HepG2 (cell line): ENCODE measurements at regions not wholly inside any gene's neighbourhood (a gene's known extent, or its start where the extent isn't known, plus 50 kb on each side); places are given as distances from the start of the nearest gene placed in this dataset.

ENCODE experiments used
- ATAC-seq: fragments of 200-7000 bp; cut with Tn5 transposase; 3 replicates; pipeline ENCODE4 v1.9.1; 2020; ENCODE audit warnings: mild to moderate bottlenecking, moderate library complexity
- BruUV-seq: library from RNA; stranded (reverse); fragments of 400-500 nt; replicated peaks from 2 replicates; lab custom pipeline; 2021; lab: Mats Ljungman, UMichigan
- CTCF ChIA-PET: fragments of 300-600 bp; formaldehyde crosslinking; extraction: SDS; loops from one replicate; lab custom pipeline; 2021; ENCODE audit warnings: low total read pairs, inconsistent platforms, low intra/inter-chr PET ratio; lab: Yijun Ruan, JAX
- POLR2A ChIA-PET: fragments of 350-600 bp; sonication (Branson Sonifier 250); formaldehyde crosslinking; loops from one replicate; lab custom pipeline; 2020; ENCODE audit warnings: antibody characterized with exemption, inconsistent platforms; lab: Yijun Ruan, JAX
- DNase-seq: peaks from one replicate; pipeline ENCODE4 v3.0.0-alpha.2; 2015; ENCODE audit warnings: low spot score
- FAIRE-seq: peaks from 3 replicates; lab custom pipeline; 2011; peaks lifted over from hg19 to GRCh38; lab: Jason Lieb, UNC
- H2AFZ ChIP-seq: one replicate; pipeline ENCODE4 v1.6.1; 2011; ENCODE audit warnings: low read length, inconsistent platforms
- H3K27ac ChIP-seq: fragments of 300-600 bp; 3 replicates; pipeline ENCODE4 v1.8.0; 2011; ENCODE audit warnings: mixed run types, mild to moderate bottlenecking, mixed read lengths, low read length, inconsistent platforms; ENCODE audit not compliant: insufficient read depth; ENCODE audit errors: extremely low read length
- H3K27me3 ChIP-seq, 2 experiments: fragments of 200-600 bp in 1 of 2; 2 replicates in 1 of 2; 3 replicates in 1 of 2; pipeline versions ENCODE4 v1.6.0 to v1.8.0; 2011; ENCODE audit warnings: low read length in 2 of 2, mild to moderate bottlenecking in 2 of 2, moderate library complexity in 2 of 2, inconsistent platforms in 1 of 2; ENCODE audit not compliant: insufficient read depth in 2 of 2, control insufficient read depth in 1 of 2
- H3K36me3 ChIP-seq, 2 experiments: fragments of 200-600 bp in 1 of 2; replicated peaks in 1 of 2; 2 replicates in 1 of 2; 3 replicates in 1 of 2; pipeline versions ENCODE4 v1.5.1 to v1.8.0; 2011; ENCODE audit warnings: low read length in 2 of 2, inconsistent platforms in 1 of 2; ENCODE audit not compliant: insufficient read depth in 2 of 2, control insufficient read depth in 1 of 2
- H3K4me1 ChIP-seq: 2 replicates; pipeline ENCODE4 v1.5.1; 2012; ENCODE audit warnings: low read length, inconsistent platforms; ENCODE audit not compliant: insufficient read depth
- H3K4me2 ChIP-seq: 2 replicates; pipeline ENCODE4 v1.6.0; 2011; ENCODE audit warnings: low read depth, low read length, inconsistent platforms
- H3K4me3 ChIP-seq, 3 experiments: fragments of 200-600 bp in 1 of 3; sonication (generic), shearing (Covaris generic) in 1 of 3; replicated peaks in 1 of 3; 2 replicates each; pipeline ENCODE4 v1.5.1; 2011 to 2016; ENCODE audit warnings: low read length in 3 of 3, inconsistent platforms in 2 of 3, low read depth in 2 of 3, mild to moderate bottlenecking in 2 of 3, control low read depth in 1 of 3, mixed read lengths in 1 of 3; ENCODE audit not compliant: insufficient read depth in 1 of 3
- H3K79me2 ChIP-seq: one replicate; pipeline ENCODE4 v1.6.1; 2011; ENCODE audit warnings: low read length, inconsistent platforms; ENCODE audit not compliant: insufficient read depth
- H3K9ac ChIP-seq: 2 replicates; pipeline ENCODE4 v1.6.0; 2011; ENCODE audit warnings: mild to moderate bottlenecking, low read depth, low read length, inconsistent platforms; ENCODE audit not compliant: insufficient read depth
- H3K9me3 ChIP-seq: 2 replicates; pipeline ENCODE4 v1.5.1; 2012; ENCODE audit warnings: mild to moderate bottlenecking, low read length
- H4K20me1 ChIP-seq: 2 replicates; pipeline ENCODE4 v1.6.0; 2011; ENCODE audit warnings: inconsistent platforms, mild to moderate bottlenecking, low read length, moderate library complexity; ENCODE audit not compliant: insufficient read depth
- CBX5 ChIP-seq: sonication (generic); formaldehyde crosslinking; IDR thresholded peaks from 2 replicates; pipeline ENCODE4 v1.4.0; 2020; ENCODE audit warnings: missing genetic modification reagents, borderline replicate concordance
- CTCF ChIP-seq: sonication (generic); formaldehyde crosslinking; IDR thresholded peaks from 2 replicates; pipeline ENCODE4 v1.5.0; 2020; ENCODE audit warnings: mild to moderate bottlenecking, missing genetic modification reagents, moderate library complexity
- FOXA3 ChIP-seq: IDR thresholded peaks from 2 replicates; pipeline ENCODE4 v1.6.1; 2016; ENCODE audit warnings: missing genetic modification reagents, missing compliant biosample characterization
- PLRG1 ChIP-seq: fragments of 450-650 bp; conservative IDR thresholded peaks from 2 replicates; pipeline ENCODE4 v1.6.1; 2016
- SSRP1 ChIP-seq: IDR thresholded peaks from 2 replicates; pipeline ENCODE4 v1.6.1; 2016; ENCODE audit warnings: control low read depth
- ZGPAT ChIP-seq: IDR thresholded peaks from 2 replicates; pipeline ENCODE4 v1.6.1; 2016; ENCODE audit warnings: mild to moderate bottlenecking
- ZNF318 ChIP-seq: sonication (generic); formaldehyde crosslinking; IDR thresholded peaks from 2 replicates; pipeline ENCODE4 v1.4.0; 2020; ENCODE audit warnings: mild to moderate bottlenecking, missing genetic modification reagents
- ZNF616 ChIP-seq: sonication (generic); formaldehyde crosslinking; IDR thresholded peaks from 2 replicates; pipeline ENCODE4 v1.5.0; 2020; ENCODE audit warnings: low read depth, mild to moderate bottlenecking, missing genetic modification reagents
- ZNF747 ChIP-seq: sonication (generic); formaldehyde crosslinking; IDR thresholded peaks from 2 replicates; pipeline ENCODE4 v1.8.1; 2023; ENCODE audit warnings: missing genetic modification reagents, mild to moderate bottlenecking, borderline replicate concordance
- WGBS: methylation state at CpG from one replicate; pipeline ENCODE4 v1.1.6; 2017; ENCODE audit warnings: low lambda C conversion rate; 5-methylcytosine and 5-hydroxymethylcytosine counted together
- in situ Hi-C: cut with HindIII; loops from 2 replicates; pipeline ENCODE4 v1.10.0; 2017; ENCODE audit warnings: low pct_unique_long_range_greater_than_20kb; ENCODE audit not compliant: extremely low pct_ligation_motif_present
- intact Hi-C: fragments of 100-400 bp; cut with micrococcal nuclease; formaldehyde crosslinking; loops from one replicate; pipeline ENCODE4 v1.10.0; 2022; ENCODE audit not compliant: unreplicated experiment

GRCh38 chr10:36018996-36019395, 376.9 kb upstream of the FZD8 start:
- ChIA-PET POLR2A (no interaction called here), CTCF (no interaction called here)
- no peaks in the 10 kb centered on the region for H4K20me1 ChIP-seq
- no peaks in the 10 kb centered on the region for H3K4me1 ChIP-seq
- no peak for TF ChIP-seq FOXA3
- TF ChIP-seq ZNF318 = no peak
- no peak for TF ChIP-seq CBX5 (CRISPR knock-in tag)
- TF ChIP-seq ZGPAT (CRISPR knock-in tag) = no peak
- no peak for TF ChIP-seq ZNF747 (CRISPR knock-in tag)
- TF ChIP-seq SSRP1 (CRISPR knock-in tag) = no peak
- no peak for TF ChIP-seq CTCF (CRISPR knock-in tag)
- TF ChIP-seq PLRG1 = no peak
- no peak for TF ChIP-seq ZNF616 (CRISPR knock-in tag)
- H3K36me3 ChIP-seq = no peaks in the 10 kb centered on the region
- no peak overlapping the region for H3K4me2 ChIP-seq
- H3K27me3 ChIP-seq = no peaks in the 10 kb centered on the region
- no peak overlapping the region for H3K4me3 ChIP-seq
- ATAC-seq (no peak), FAIRE-seq (no peak), DNase-seq (no peak)
- no peaks in the 10 kb centered on the region for H3K79me2 ChIP-seq
- H3K9ac ChIP-seq = no peak overlapping the region
- no TSS peak for BruUV-seq
- no peak overlapping the region for H2AFZ ChIP-seq
- WGBS = 19% methylated on average over 5 of the region's 5 CpGs
- in situ Hi-C loops (no loop called here), intact Hi-C loops (no loop called here)
- H3K9me3 ChIP-seq = no peaks in the 10 kb centered on the region
- H3K27ac ChIP-seq = no peak overlapping the region
